ENCODE measurements at regions not wholly inside any gene's neighbourhood (a gene's known extent, or its start where the extent isn't known, plus 50 kb on each side); places are given as distances from the start of the nearest gene placed in this dataset.

GRCh38 chr4:19417256-19417655 is 834.4 kb upstream of the SLIT2 start:
- no peak for TF ChIP-seq BACH2 (CRISPR knock-in tag; IDR thresholded peaks at IDR 0.05; ENCODE audit: borderline replicate concordance)
- TF ChIP-seq GLIS3 (CRISPR knock-in tag; IDR thresholded peaks at IDR 0.05), result no peak
- no peak for TF ChIP-seq ZC3H10 (CRISPR knock-in tag; IDR thresholded peaks at IDR 0.05)
- TF ChIP-seq CSDC2 (CRISPR knock-in tag; IDR thresholded peaks at IDR 0.05), result no peak
- TF ChIP-seq SNAI2 (CRISPR knock-in tag; IDR thresholded peaks at IDR 0.05), result no peak
- no peak for TF ChIP-seq CREB5 (CRISPR knock-in tag; IDR thresholded peaks at IDR 0.05; ENCODE audit: low read depth)
- no peak for TF ChIP-seq POU6F1 (CRISPR knock-in tag; IDR thresholded peaks at IDR 0.05; ENCODE audit: borderline replicate concordance, low read depth)
- no peak for TF ChIP-seq TCF4 (CRISPR knock-in tag; IDR thresholded peaks at IDR 0.05; ENCODE audit: borderline replicate concordance)
- no peak for TF ChIP-seq ZFP3 (CRISPR knock-in tag; IDR thresholded peaks at IDR 0.05)
- no peak for TF ChIP-seq ESRRG (CRISPR knock-in tag; IDR thresholded peaks at IDR 0.05)
- TF ChIP-seq ZNF70 (CRISPR knock-in tag; IDR thresholded peaks at IDR 0.05), result no peak
- no peak for TF ChIP-seq TOX (CRISPR knock-in tag; IDR thresholded peaks at IDR 0.05; ENCODE audit: borderline replicate concordance)
- no peak for TF ChIP-seq ZNF8 (CRISPR knock-in tag; IDR thresholded peaks at IDR 0.05)
- no peak for TF ChIP-seq PPARA (CRISPR knock-in tag; IDR thresholded peaks at IDR 0.05; ENCODE audit: borderline replicate concordance)
- no peak for TF ChIP-seq ZNF565 (CRISPR knock-in tag; conservative IDR thresholded peaks at IDR 0.05; ENCODE audit: low read depth)
- ATAC-seq, result no peak

GRCh38 chr4:19416146-19416545 is 835.6 kb upstream of the SLIT2 start:
- no peak for ATAC-seq
- no peak for TF ChIP-seq CSRNP3 (CRISPR knock-in tag; IDR thresholded peaks at IDR 0.05)
- no peak for TF ChIP-seq OSR1 (CRISPR knock-in tag; IDR thresholded peaks at IDR 0.05)
- TF ChIP-seq TCF4 (CRISPR knock-in tag; IDR thresholded peaks at IDR 0.05; ENCODE audit: borderline replicate concordance), result no peak
- no peak for TF ChIP-seq PATZ1 (CRISPR knock-in tag; IDR thresholded peaks at IDR 0.05; ENCODE audit: borderline replicate concordance)
- TF ChIP-seq RARB (CRISPR knock-in tag; IDR thresholded peaks at IDR 0.05), result no peak
- no peak for TF ChIP-seq POU6F1 (CRISPR knock-in tag; IDR thresholded peaks at IDR 0.05; ENCODE audit: borderline replicate concordance, low read depth)
- no peak for TF ChIP-seq ZC3H10 (CRISPR knock-in tag; IDR thresholded peaks at IDR 0.05)
- TF ChIP-seq SNAI2 (CRISPR knock-in tag; IDR thresholded peaks at IDR 0.05), result no peak
- no peak for TF ChIP-seq ZNF8 (CRISPR knock-in tag; IDR thresholded peaks at IDR 0.05)
- no peak for TF ChIP-seq ESRRG (CRISPR knock-in tag; IDR thresholded peaks at IDR 0.05)
- no peak for TF ChIP-seq BACH2 (CRISPR knock-in tag; IDR thresholded peaks at IDR 0.05; ENCODE audit: borderline replicate concordance)
- TF ChIP-seq CREB5 (CRISPR knock-in tag; IDR thresholded peaks at IDR 0.05; ENCODE audit: low read depth), result no peak
- no peak for TF ChIP-seq ARNTL (CRISPR knock-in tag; IDR thresholded peaks at IDR 0.05; ENCODE audit: borderline replicate concordance, low read depth)
- no peak for TF ChIP-seq ZNF565 (CRISPR knock-in tag; conservative IDR thresholded peaks at IDR 0.05; ENCODE audit: low read depth)
- no peak for TF ChIP-seq ZNF70 (CRISPR knock-in tag; IDR thresholded peaks at IDR 0.05)
- no peak for TF ChIP-seq TOX (CRISPR knock-in tag; IDR thresholded peaks at IDR 0.05; ENCODE audit: borderline replicate concordance)
- TF ChIP-seq ZFP3 (CRISPR knock-in tag; IDR thresholded peaks at IDR 0.05), result no peak
- TF ChIP-seq PPARA (CRISPR knock-in tag; IDR thresholded peaks at IDR 0.05; ENCODE audit: borderline replicate concordance), result no peak
- TF ChIP-seq ZFP30 (CRISPR knock-in tag; IDR thresholded peaks at IDR 0.05), result no peak

All from SK-N-SH treated with all-trans-retinoic acid at 6 μM for 48 hours (cell line).